ENCODE measurements at regions not wholly inside any gene's neighbourhood (a gene's known extent, or its start where the extent isn't known, plus 50 kb on each side); places are given as distances from the start of the nearest gene placed in this dataset.

- no peak overlapping the region for H3K4me3 ChIP-seq (ENCODE audit: low read depth, low read length)
- TF ChIP-seq CTCF (IDR thresholded peaks at IDR 0.05; ENCODE audit: low read depth, low read length): no peak
Observed at GRCh38 chr3:116966649-116967048, 257.1 kb downstream of the TUSC7 start.

- no peak for TF ChIP-seq CTCF (IDR thresholded peaks at IDR 0.05; ENCODE audit: low read depth, low read length)
Observed at GRCh38 chr3:116969135-116969534, 259.6 kb downstream of the TUSC7 start.

GRCh38 chr3:116969646-116970045, 260.1 kb downstream of the TUSC7 start:
- no peak for TF ChIP-seq CTCF (IDR thresholded peaks at IDR 0.05; ENCODE audit: low read depth, low read length)

More at GRCh38 chr3:116969135-116969534, 259.6 kb downstream of the TUSC7 start:
- H3K4me3 ChIP-seq (ENCODE audit: low read depth, low read length): no peak overlapping the region

GRCh38 chr3:116971531-116971930, 262.0 kb downstream of the TUSC7 start:
- no peak overlapping the region for H3K4me3 ChIP-seq (ENCODE audit: low read depth, low read length)
- TF ChIP-seq CTCF (IDR thresholded peaks at IDR 0.05; ENCODE audit: low read depth, low read length): no peak

More at GRCh38 chr3:116969646-116970045, 260.1 kb downstream of the TUSC7 start:
- no peak overlapping the region for H3K4me3 ChIP-seq (ENCODE audit: low read depth, low read length)

- H3K4me3 ChIP-seq (ENCODE audit: low read depth, low read length): no peak overlapping the region
- no peak for TF ChIP-seq CTCF (IDR thresholded peaks at IDR 0.05; ENCODE audit: low read depth, low read length)
Observed at GRCh38 chr3:116974702-116975101, 265.1 kb downstream of the TUSC7 start.

GRCh38 chr3:116977441-116977840, 267.9 kb downstream of the TUSC7 start:
- TF ChIP-seq CTCF (IDR thresholded peaks at IDR 0.05; ENCODE audit: low read depth, low read length): no peak
- H3K4me3 ChIP-seq (ENCODE audit: low read depth, low read length): no peak overlapping the region

- H3K4me3 ChIP-seq (ENCODE audit: low read depth, low read length): no peak overlapping the region
- TF ChIP-seq CTCF (IDR thresholded peaks at IDR 0.05; ENCODE audit: low read depth, low read length): no peak
Observed at GRCh38 chr3:116980099-116980498, 270.5 kb downstream of the TUSC7 start.

Measured in WI38 (cell line).